Activated CD8-positive, alpha-beta T cell treated with anti-CD3 and anti-CD28 coated beads, Interleukin-2, amount 10 ng/mL, durations not matched to agents 7 days and 5 days (primary cell): ENCODE measurements at regions not wholly inside any gene's neighbourhood (a gene's known extent, or its start where the extent isn't known, plus 50 kb on each side); places are given as distances from the start of the nearest gene placed in this dataset.
"Not testable (repeated sequence)": the region's sequence is repeated elsewhere in the genome, so short reads cannot be mapped to it uniquely, and the experiment has no call there.

Source experiments
- ATAC-seq: fragments of 150-1000 bp; cut with Tn5 transposase; one replicate; pipeline ENCODE4 v1.10.0; 2021; ENCODE audit warnings: moderate library complexity
- CTCF ChIA-PET: fragments of 350-600 bp; sonication (Branson Sonifier 250); formaldehyde crosslinking; loops from one replicate; lab custom pipeline; 2021; ENCODE audit warnings: antibody characterized with exemption; lab: Charles Lee
- POLR2A ChIA-PET: fragments of 350-600 bp; sonication (Branson Sonifier 250); formaldehyde crosslinking; loops from one replicate; lab custom pipeline; 2021; ENCODE audit warnings: antibody characterized with exemption; lab: Charles Lee
- DNase-seq: peaks from one replicate; pipeline ENCODE4 v3.0.0-alpha.2; 2020
- H3K27ac Mint-ChIP-seq: one replicate; pipeline ENCODE4 v1.8.0; 2021; ENCODE audit warnings: mild to moderate bottlenecking, mixed read lengths
- H3K27me3 Mint-ChIP-seq: one replicate; pipeline ENCODE4 v1.8.0; 2021; ENCODE audit warnings: low read depth, mixed read lengths
- H3K36me3 Mint-ChIP-seq: one replicate; pipeline ENCODE4 v1.8.0; 2021; ENCODE audit warnings: low read depth, mixed read lengths
- H3K4me1 Mint-ChIP-seq: one replicate; pipeline ENCODE4 v1.8.0; 2021; ENCODE audit warnings: low read depth, mixed read lengths
- H3K4me3 Mint-ChIP-seq: one replicate; pipeline ENCODE4 v1.8.0; 2021; ENCODE audit warnings: mild to moderate bottlenecking, mixed read lengths
- H3K9me3 Mint-ChIP-seq: one replicate; pipeline ENCODE4 v1.8.0; 2022; ENCODE audit warnings: mixed read lengths; ENCODE audit not compliant: insufficient read depth

- DNase-seq (no peak), ATAC-seq (no peak)
- no peak overlapping the region for H3K27ac Mint-ChIP-seq
- no peaks in the 10 kb centered on the region for H3K4me1 Mint-ChIP-seq
- no peaks in the 10 kb centered on the region for H3K36me3 Mint-ChIP-seq
- ChIA-PET POLR2A (no interaction called here), CTCF (no interaction called here)
- no peak overlapping the region for H3K4me3 Mint-ChIP-seq
- H3K9me3 Mint-ChIP-seq: no peaks in the 10 kb centered on the region
- H3K27me3 Mint-ChIP-seq: no peaks in the 10 kb centered on the region
Observed at GRCh38 chr14:86153480-86153879, 623.5 kb downstream of the FLRT2 start.

- H3K4me3 Mint-ChIP-seq: no peak overlapping the region
Observed at GRCh38 chr14:86143248-86143647, 613.3 kb downstream of the FLRT2 start.

GRCh38 chr14:86141966-86142365 is 612.0 kb downstream of the FLRT2 start:
- POLR2A ChIA-PET: no interaction called here
- no peaks in the 10 kb centered on the region for H3K27me3 Mint-ChIP-seq
- H3K4me1 Mint-ChIP-seq: no peaks in the 10 kb centered on the region
- DNase-seq (no peak), ATAC-seq (no peak)
- no peak overlapping the region for H3K4me3 Mint-ChIP-seq
- H3K9me3 Mint-ChIP-seq: peaks cover 15% of the 10 kb centered on the region
- no peaks in the 10 kb centered on the region for H3K36me3 Mint-ChIP-seq
- no peak overlapping the region for H3K27ac Mint-ChIP-seq
- CTCF ChIA-PET: no interaction called here

More at GRCh38 chr14:86143248-86143647, 613.3 kb downstream of the FLRT2 start:
- ATAC-seq (no peak), DNase-seq (no peak)
- Mint-ChIP-seq H3K27ac (no peak overlapping the region), H3K4me1 (no peaks in the 10 kb centered on the region), H3K9me3 (peaks cover 14% of the 10 kb centered on the region), H3K36me3 (no peaks in the 10 kb centered on the region), H3K27me3 (no peaks in the 10 kb centered on the region)
- ChIA-PET CTCF (interaction anchor here (0.7 kb wide), 1 partner anchor 98 kb away, joined by 3 read pairs; no protein-coding TSS in a partner anchor), POLR2A (no interaction called here)

- Mint-ChIP-seq H3K27ac (no peak overlapping the region), H3K4me3 (no peak overlapping the region), H3K4me1 (no peaks in the 10 kb centered on the region), H3K9me3 (peaks cover 9% of the 10 kb centered on the region), H3K36me3 (no peaks in the 10 kb centered on the region), H3K27me3 (no peaks in the 10 kb centered on the region)
- ChIA-PET POLR2A (no interaction called here), CTCF (no interaction called here)
- ATAC-seq: no peak
- no peak for DNase-seq
Observed at GRCh38 chr14:86129426-86129825, 599.5 kb downstream of the FLRT2 start.

- Mint-ChIP-seq H3K27me3 (no peaks in the 10 kb centered on the region), H3K9me3 (no peaks in the 10 kb centered on the region), H3K4me1 (no peaks in the 10 kb centered on the region), H3K4me3 (no peak overlapping the region), H3K36me3 (no peaks in the 10 kb centered on the region), H3K27ac (no peak overlapping the region)
- no peak for ATAC-seq
- DNase-seq: no peak
- POLR2A ChIA-PET: no interaction called here
- CTCF ChIA-PET: no interaction called here
Observed at GRCh38 chr14:86124328-86124727, 594.4 kb downstream of the FLRT2 start.

GRCh38 chr14:86115972-86116371 is 586.0 kb downstream of the FLRT2 start:
- Mint-ChIP-seq H3K36me3 (no peaks in the 10 kb centered on the region), H3K27me3 (no peaks in the 10 kb centered on the region), H3K27ac (no peak overlapping the region), H3K4me3 (no peak overlapping the region), H3K4me1 (no peaks in the 10 kb centered on the region), H3K9me3 (peaks cover 14% of the 10 kb centered on the region)
- ATAC-seq (no peak), DNase-seq (no peak)
- ChIA-PET CTCF (no interaction called here), POLR2A (no interaction called here)

- H3K36me3 Mint-ChIP-seq, H3K27me3 Mint-ChIP-seq, H3K4me1 Mint-ChIP-seq, H3K27ac Mint-ChIP-seq, CTCF ChIA-PET, H3K4me3 Mint-ChIP-seq, POLR2A ChIA-PET, H3K9me3 Mint-ChIP-seq, DNase-seq, ATAC-seq: not testable (repeated sequence)
Observed at GRCh38 chr14:86110871-86111270, 580.9 kb downstream of the FLRT2 start.

GRCh38 chr14:86104691-86105265 is 574.8 kb downstream of the FLRT2 start:
- no peaks in the 10 kb centered on the region for H3K27me3 Mint-ChIP-seq
- ChIA-PET POLR2A (no interaction called here), CTCF (no interaction called here)
- H3K4me3 Mint-ChIP-seq: no peak overlapping the region
- no peak overlapping the region for H3K27ac Mint-ChIP-seq
- no peak for ATAC-seq
- peaks cover 6% of the 10 kb centered on the region for H3K9me3 Mint-ChIP-seq
- no peaks in the 10 kb centered on the region for H3K36me3 Mint-ChIP-seq
- DNase-seq: no peak
- no peaks in the 10 kb centered on the region for H3K4me1 Mint-ChIP-seq

- ATAC-seq: no peak
- Mint-ChIP-seq H3K9me3 (peaks cover 9% of the 10 kb centered on the region), H3K27me3 (no peaks in the 10 kb centered on the region), H3K4me1 (no peaks in the 10 kb centered on the region), H3K27ac (no peak overlapping the region), H3K4me3 (no peak overlapping the region), H3K36me3 (no peaks in the 10 kb centered on the region)
- CTCF ChIA-PET: interaction anchor here (1.3 kb wide), 1 partner anchor 59 kb away, joined by 3 read pairs; no protein-coding TSS in a partner anchor
- POLR2A ChIA-PET: no interaction called here
- DNase-seq: no peak
Observed at GRCh38 chr14:86094512-86094911, 564.6 kb downstream of the FLRT2 start.

- DNase-seq (no peak), ATAC-seq (no peak)
- Mint-ChIP-seq H3K36me3 (no peaks in the 10 kb centered on the region), H3K4me3 (no peak overlapping the region), H3K4me1 (no peaks in the 10 kb centered on the region), H3K27me3 (no peaks in the 10 kb centered on the region), H3K9me3 (peaks cover 9% of the 10 kb centered on the region), H3K27ac (no peak overlapping the region)
- POLR2A ChIA-PET: no interaction called here
- CTCF ChIA-PET: no interaction called here
Observed at GRCh38 chr14:86091811-86092210, 561.9 kb downstream of the FLRT2 start.

- Mint-ChIP-seq H3K27ac (no peak overlapping the region), H3K27me3 (no peaks in the 10 kb centered on the region), H3K9me3 (peaks cover 6% of the 10 kb centered on the region), H3K36me3 (no peaks in the 10 kb centered on the region), H3K4me1 (no peaks in the 10 kb centered on the region), H3K4me3 (no peak overlapping the region)
- ATAC-seq (no peak), DNase-seq (no peak)
- ChIA-PET CTCF (no interaction called here), POLR2A (no interaction called here)
Observed at GRCh38 chr14:86088156-86088555, 558.2 kb downstream of the FLRT2 start.

GRCh38 chr14:86087377-86087776 is 557.4 kb downstream of the FLRT2 start:
- peaks cover 6% of the 10 kb centered on the region for H3K9me3 Mint-ChIP-seq
- no peaks in the 10 kb centered on the region for H3K4me1 Mint-ChIP-seq
- ATAC-seq (no peak), DNase-seq (no peak)
- H3K27ac Mint-ChIP-seq: no peak overlapping the region
- ChIA-PET CTCF (no interaction called here), POLR2A (no interaction called here)
- H3K36me3 Mint-ChIP-seq: no peaks in the 10 kb centered on the region
- H3K4me3 Mint-ChIP-seq: no peak overlapping the region
- no peaks in the 10 kb centered on the region for H3K27me3 Mint-ChIP-seq

GRCh38 chr14:86086962-86087361 is 557.0 kb downstream of the FLRT2 start:
- ATAC-seq: no peak
- no peak for DNase-seq
- Mint-ChIP-seq H3K4me1 (no peaks in the 10 kb centered on the region), H3K27ac (no peak overlapping the region), H3K36me3 (no peaks in the 10 kb centered on the region), H3K4me3 (no peak overlapping the region), H3K27me3 (no peaks in the 10 kb centered on the region), H3K9me3 (peaks cover 10% of the 10 kb centered on the region)
- CTCF ChIA-PET: no interaction called here
- POLR2A ChIA-PET: no interaction called here
